ENCODE measurements at regions not wholly inside any gene's neighbourhood (a gene's known extent, or its start where the extent isn't known, plus 50 kb on each side); places are given as distances from the start of the nearest gene placed in this dataset.

GRCh38 chr1:90840352-90840751 is 123.2 kb upstream of the BARHL2 start:
- no peak overlapping the region for H3K9ac ChIP-seq
- no peaks in the 10 kb centered on the region for H3K79me2 ChIP-seq (ENCODE audit: insufficient read depth)
- H3K27ac ChIP-seq: no peak overlapping the region
- no peaks in the 10 kb centered on the region; the same call in 1 of the 2 replicates for H3K4me1 ChIP-seq (ENCODE audit: insufficient read depth)
- peaks cover 29% of the 10 kb centered on the region for H3K27me3 ChIP-seq (replicated peaks; ENCODE audit: insufficient read depth)
- no peaks in the 10 kb centered on the region for H4K20me1 ChIP-seq (ENCODE audit: insufficient read depth)
- no peak overlapping the region for H2AFZ ChIP-seq
- 43 to 50% methylated on average over 7 of the region's 7 CpGs for WGBS, 2 experiments (ENCODE audit: low coverage in 1 of 2, low lambda C conversion rate in 2 of 2, missing lambda C conversion rate in 2 of 2)
- no peaks in the 10 kb centered on the region for H3K36me3 ChIP-seq (ENCODE audit: low read depth)
- no peaks in the 10 kb centered on the region for H3K9me3 ChIP-seq (ENCODE audit: low read depth)
- H3K9me2 ChIP-seq (ENCODE audit: insufficient read depth): no peaks in the 10 kb centered on the region
- in situ Hi-C loops (cut with MboI): no loop called here
- H3F3A ChIP-seq (ENCODE audit: insufficient read depth): no peaks in the 10 kb centered on the region
- no peak overlapping the region for H3K4me3 ChIP-seq
- no peak overlapping the region for H3K4me2 ChIP-seq (ENCODE audit: unreplicated experiment)
- DNase-seq: no peak
- TF ChIP-seq EZH2phosphoT487 (IDR thresholded peaks at IDR 0.05; ENCODE audit: insufficient read depth, low read depth): no peak
- no peak for TF ChIP-seq EZH2 (IDR thresholded peaks at IDR 0.05; ENCODE audit: insufficient read depth, poor library complexity, severe bottlenecking)

GRCh38 chr1:90839323-90839722 is 122.2 kb upstream of the BARHL2 start:
- TF ChIP-seq EZH2phosphoT487 (IDR thresholded peaks at IDR 0.05; ENCODE audit: insufficient read depth, low read depth) (no peak), EZH2 (IDR thresholded peaks at IDR 0.05; ENCODE audit: insufficient read depth, poor library complexity, severe bottlenecking) (no peak)
- Histone ChIP-seq H4K20me1 (ENCODE audit: insufficient read depth) (no peaks in the 10 kb centered on the region), H3K9me2 (ENCODE audit: insufficient read depth) (no peaks in the 10 kb centered on the region), H3K4me3 (no peak overlapping the region), H3K9me3 (ENCODE audit: low read depth) (no peaks in the 10 kb centered on the region), H3K9ac (no peak overlapping the region), H3K36me3 (ENCODE audit: low read depth) (no peaks in the 10 kb centered on the region), H3K4me1 (ENCODE audit: insufficient read depth) (no peaks in the 10 kb centered on the region; the same call in 1 of the 2 replicates), H3K79me2 (ENCODE audit: insufficient read depth) (no peaks in the 10 kb centered on the region), H3K27ac (no peak overlapping the region), H3K27me3 (replicated peaks; ENCODE audit: insufficient read depth) (peaks cover 39% of the 10 kb centered on the region), H2AFZ (no peak overlapping the region), H3K4me2 (ENCODE audit: unreplicated experiment) (no peak overlapping the region), H3F3A (ENCODE audit: insufficient read depth) (no peaks in the 10 kb centered on the region)
- 67 to 76% methylated on average over 5 of the region's 5 CpGs for WGBS, 2 experiments (ENCODE audit: low coverage in 1 of 2, low lambda C conversion rate in 2 of 2, missing lambda C conversion rate in 2 of 2)
- no peak for DNase-seq
- in situ Hi-C loops (cut with MboI): no loop called here

- peaks cover 45% of the 10 kb centered on the region for H3K27me3 ChIP-seq (replicated peaks; ENCODE audit: insufficient read depth)
- H3F3A ChIP-seq (ENCODE audit: insufficient read depth): no peaks in the 10 kb centered on the region
- H2AFZ ChIP-seq: no peak overlapping the region
- H3K79me2 ChIP-seq (ENCODE audit: insufficient read depth): no peaks in the 10 kb centered on the region
- no peaks in the 10 kb centered on the region; the same call in 1 of the 2 replicates for H3K4me1 ChIP-seq (ENCODE audit: insufficient read depth)
- H3K9ac ChIP-seq: no peak overlapping the region
- in situ Hi-C loops (cut with MboI): no loop called here
- no peaks in the 10 kb centered on the region for H3K9me3 ChIP-seq (ENCODE audit: low read depth)
- H3K4me2 ChIP-seq (ENCODE audit: unreplicated experiment): no peak overlapping the region
- no peak overlapping the region for H3K4me3 ChIP-seq
- no peaks in the 10 kb centered on the region for H4K20me1 ChIP-seq (ENCODE audit: insufficient read depth)
- no peaks in the 10 kb centered on the region for H3K9me2 ChIP-seq (ENCODE audit: insufficient read depth)
- H3K36me3 ChIP-seq (ENCODE audit: low read depth): no peaks in the 10 kb centered on the region
- no peak overlapping the region for H3K27ac ChIP-seq
- no peak for TF ChIP-seq EZH2phosphoT487 (IDR thresholded peaks at IDR 0.05; ENCODE audit: insufficient read depth, low read depth)
- TF ChIP-seq EZH2 (IDR thresholded peaks at IDR 0.05; ENCODE audit: insufficient read depth, poor library complexity, severe bottlenecking): no peak
- DNase-seq: no peak
These were observed 121.6 kb upstream of the BARHL2 start for GRCh38 chr1:90838720-90839119.

- H3K79me2 ChIP-seq (ENCODE audit: insufficient read depth): no peaks in the 10 kb centered on the region
- no peak overlapping the region for H3K27ac ChIP-seq
- 91 to 94% methylated on average over 7 of the region's 7 CpGs for WGBS, 2 experiments (ENCODE audit: low coverage in 1 of 2, low lambda C conversion rate in 2 of 2, missing lambda C conversion rate in 2 of 2)
- H3K4me1 ChIP-seq (ENCODE audit: insufficient read depth): no peaks in the 10 kb centered on the region; the same call in 1 of the 2 replicates
- H3K4me2 ChIP-seq (ENCODE audit: unreplicated experiment): no peak overlapping the region
- H3K27me3 ChIP-seq (replicated peaks; ENCODE audit: insufficient read depth): peaks cover 56% of the 10 kb centered on the region
- no peak for TF ChIP-seq EZH2 (IDR thresholded peaks at IDR 0.05; ENCODE audit: insufficient read depth, poor library complexity, severe bottlenecking)
- no peak for TF ChIP-seq EZH2phosphoT487 (IDR thresholded peaks at IDR 0.05; ENCODE audit: insufficient read depth, low read depth)
- in situ Hi-C loops (cut with MboI): no loop called here
- DNase-seq: no peak
- no peak overlapping the region for H2AFZ ChIP-seq
- H4K20me1 ChIP-seq (ENCODE audit: insufficient read depth): no peaks in the 10 kb centered on the region
- H3K9me3 ChIP-seq (ENCODE audit: low read depth): no peaks in the 10 kb centered on the region
- no peaks in the 10 kb centered on the region for H3K9me2 ChIP-seq (ENCODE audit: insufficient read depth)
- no peak overlapping the region for H3K9ac ChIP-seq
- no peak overlapping the region for H3K4me3 ChIP-seq
- no peaks in the 10 kb centered on the region for H3F3A ChIP-seq (ENCODE audit: insufficient read depth)
- no peaks in the 10 kb centered on the region for H3K36me3 ChIP-seq (ENCODE audit: low read depth)
These were observed 120.3 kb upstream of the BARHL2 start for GRCh38 chr1:90837420-90837819.

GRCh38 chr1:90836345-90836679 is 119.2 kb upstream of the BARHL2 start:
- H3K79me2 ChIP-seq (ENCODE audit: insufficient read depth): no peaks in the 10 kb centered on the region
- no peaks in the 10 kb centered on the region for H3K36me3 ChIP-seq (ENCODE audit: low read depth)
- no peaks in the 10 kb centered on the region for H3F3A ChIP-seq (ENCODE audit: insufficient read depth)
- DNase-seq: no peak
- no peak overlapping the region for H3K27ac ChIP-seq
- H3K4me2 ChIP-seq (ENCODE audit: unreplicated experiment): no peak overlapping the region
- H3K4me1 ChIP-seq (ENCODE audit: insufficient read depth): no peaks in the 10 kb centered on the region; the same call in 1 of the 2 replicates
- peaks cover 59% of the 10 kb centered on the region for H3K27me3 ChIP-seq (replicated peaks; ENCODE audit: insufficient read depth)
- WGBS, 2 experiments (ENCODE audit: low coverage in 1 of 2, low lambda C conversion rate in 2 of 2, missing lambda C conversion rate in 2 of 2): 19 to 21% methylated on average over 7 to 8 of the region's 8 CpGs
- TF ChIP-seq EZH2phosphoT487 (IDR thresholded peaks at IDR 0.05; ENCODE audit: insufficient read depth, low read depth) (0 out of 2 replicates have a peak, but pooled peaks have one; percentile 50), EZH2 (IDR thresholded peaks at IDR 0.05; ENCODE audit: insufficient read depth, poor library complexity, severe bottlenecking) (no peak)
- no peak overlapping the region for H3K9ac ChIP-seq
- H3K9me2 ChIP-seq (ENCODE audit: insufficient read depth): no peaks in the 10 kb centered on the region
- peak overlapping the region; percentile 50 for H3K4me3 ChIP-seq
- in situ Hi-C loops (cut with MboI): no loop called here
- H3K9me3 ChIP-seq (ENCODE audit: low read depth): no peaks in the 10 kb centered on the region
- no peaks in the 10 kb centered on the region for H4K20me1 ChIP-seq (ENCODE audit: insufficient read depth)
- peak overlapping the region; percentile 49 for H2AFZ ChIP-seq
